Subcutaneous abdominal adipose tissue (tissue), 5 donors: ENCODE measurements at regions not wholly inside any gene's neighbourhood (a gene's known extent, or its start where the extent isn't known, plus 50 kb on each side); places are given as distances from the start of the nearest gene placed in this dataset.

ENCODE experiments used
- H3K27ac ChIP-seq: one replicate; pipeline ENCODE4 v1.7.0; 2013; ENCODE audit warnings: low read depth, mild to moderate bottlenecking, inconsistent platforms, low read length, moderate library complexity
- H3K27me3 ChIP-seq, 5 donors: one replicate each; pipeline ENCODE4 v1.7.0; 2013; ENCODE audit warnings: low read length in 5 of 5, inconsistent platforms in 1 of 5; ENCODE audit not compliant: control insufficient read depth in 5 of 5, insufficient read depth in 4 of 5
- H3K36me3 ChIP-seq, 5 donors: one replicate each; pipeline ENCODE4 v1.7.0; 2013; ENCODE audit warnings: low read length in 5 of 5; ENCODE audit not compliant: control insufficient read depth in 5 of 5, insufficient read depth in 5 of 5
- H3K4me1 ChIP-seq, 5 donors: one replicate each; pipeline ENCODE4 v1.7.0; 2013; ENCODE audit warnings: low read length in 5 of 5, mild to moderate bottlenecking in 3 of 5, moderate library complexity in 1 of 5; ENCODE audit not compliant: control insufficient read depth in 5 of 5, insufficient read depth in 5 of 5
- H3K4me3 ChIP-seq, 5 donors: one replicate each; pipeline ENCODE4 v1.7.0; 2013; ENCODE audit warnings: low read length in 5 of 5, low read depth in 1 of 5
- H3K9ac ChIP-seq, 5 donors: one replicate each; pipeline ENCODE4 v1.7.0; 2013; ENCODE audit warnings: low read length in 5 of 5, mild to moderate bottlenecking in 4 of 5, moderate library complexity in 3 of 5
- H3K9me3 ChIP-seq, 5 donors: one replicate each; pipeline ENCODE4 v1.7.0; 2013; ENCODE audit warnings: low read length in 5 of 5; ENCODE audit not compliant: control insufficient read depth in 5 of 5
- donor health status: healthy.
- donor health status: healthy.
- donor health status: healthy.
- donor health status: healthy.
- donor health status: healthy.

GRCh38 chr1:234665975-234666605 lies 56.1 kb upstream of the IRF2BP2 start:
- Histone ChIP-seq H3K9ac (no peak overlapping the region), H3K9me3 (peaks cover 0 to 4% (median 0%) of the 10 kb centered on the region in 5 donors), H3K27me3 (no peaks in the 10 kb centered on the region), H3K4me3 (no peak overlapping the region), H3K36me3 (no peaks in the 10 kb centered on the region), H3K27ac (no peak overlapping the region), H3K4me1 (peaks cover 0 to 3% (median 0%) of the 10 kb centered on the region in 5 donors)

- Histone ChIP-seq H3K27me3 (no peaks in the 10 kb centered on the region), H3K36me3 (no peaks in the 10 kb centered on the region), H3K9me3 (no peaks in the 10 kb centered on the region), H3K4me1 (peaks cover 8 to 21% (median 17%) of the 10 kb centered on the region in 5 donors), H3K4me3 (no peak overlapping the region), H3K27ac (no peak overlapping the region), H3K9ac (no peak overlapping the region)
Measured at GRCh38 chr1:234662148-234662547, 52.2 kb upstream of the IRF2BP2 start.

- Histone ChIP-seq H3K9me3 (no peaks in the 10 kb centered on the region), H3K27ac (no peak overlapping the region), H3K36me3 (no peaks in the 10 kb centered on the region), H3K4me3 (no peak overlapping the region), H3K4me1 (peaks cover 8 to 26% (median 16%) of the 10 kb centered on the region in 5 donors), H3K9ac (no peak overlapping the region), H3K27me3 (no peaks in the 10 kb centered on the region)
Measured at GRCh38 chr1:234661317-234661928, 51.4 kb upstream of the IRF2BP2 start.

GRCh38 chr1:234660536-234661316 lies 50.7 kb upstream of the IRF2BP2 start:
- H3K4me3 ChIP-seq, result no peak overlapping the region
- no peak overlapping the region for H3K9ac ChIP-seq
- H3K9me3 ChIP-seq, result no peaks in the 10 kb centered on the region
- no peaks in the 10 kb centered on the region for H3K36me3 ChIP-seq
- H3K4me1 ChIP-seq, result peaks cover 8 to 26% (median 16%) of the 10 kb centered on the region in 5 donors
- no peak overlapping the region for H3K27ac ChIP-seq
- no peaks in the 10 kb centered on the region for H3K27me3 ChIP-seq
